Activated CD4-positive, CD25-positive, alpha-beta regulatory T cell treated with anti-CD3 and anti-CD28 coated beads, Interleukin-2, amount 50 U/mL, for 24 hours (primary cell): ENCODE measurements at regions not wholly inside any gene's neighbourhood (a gene's known extent, or its start where the extent isn't known, plus 50 kb on each side); places are given as distances from the start of the nearest gene placed in this dataset.

Source experiments
- ATAC-seq, 2 donors: fragments of 150-1000 bp; cut with Tn5 transposase; one replicate each; pipeline ENCODE4 v1.10.0; 2021; ENCODE audit warnings: mild to moderate bottlenecking in 1 of 2, moderate library complexity in 1 of 2

- ATAC-seq, result peak; percentile 56 to 70
Measured at GRCh38 chr14:105817971-105818711, 291.8 kb downstream of the TMEM121 start.

GRCh38 chr14:105818712-105819005, 292.3 kb downstream of the TMEM121 start:
- peak in 1 of 2 donors; percentile 21 for ATAC-seq

DNA sequence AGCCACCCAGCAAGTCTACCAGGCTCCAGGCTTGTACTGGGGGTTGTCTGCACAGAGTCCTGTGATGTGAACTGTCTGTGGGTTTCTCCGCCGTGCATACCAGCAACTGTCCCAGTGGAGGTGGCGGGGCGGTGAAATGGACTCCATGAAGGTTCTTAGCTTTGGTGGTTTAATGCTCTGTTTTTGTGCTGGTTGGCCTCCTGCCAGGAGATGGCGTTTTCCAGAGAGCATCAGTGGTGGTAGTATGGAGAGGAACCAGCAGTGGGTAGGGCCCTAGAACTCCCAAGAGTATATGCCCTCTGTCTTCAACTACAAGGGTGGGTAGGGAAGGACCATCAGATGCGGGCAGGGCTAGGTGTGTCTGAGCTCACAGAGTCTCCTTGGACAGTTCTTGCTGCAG, 303.8 kb downstream of the TMEM121 start:
- no peak for ATAC-seq

GRCh38 chr14:105836160-105836559, 309.8 kb downstream of the TMEM121 start:
- no peak for ATAC-seq

- ATAC-seq, result no peak
Measured at GRCh38 chr14:105836730-105837129, 310.3 kb downstream of the TMEM121 start.

DNA sequence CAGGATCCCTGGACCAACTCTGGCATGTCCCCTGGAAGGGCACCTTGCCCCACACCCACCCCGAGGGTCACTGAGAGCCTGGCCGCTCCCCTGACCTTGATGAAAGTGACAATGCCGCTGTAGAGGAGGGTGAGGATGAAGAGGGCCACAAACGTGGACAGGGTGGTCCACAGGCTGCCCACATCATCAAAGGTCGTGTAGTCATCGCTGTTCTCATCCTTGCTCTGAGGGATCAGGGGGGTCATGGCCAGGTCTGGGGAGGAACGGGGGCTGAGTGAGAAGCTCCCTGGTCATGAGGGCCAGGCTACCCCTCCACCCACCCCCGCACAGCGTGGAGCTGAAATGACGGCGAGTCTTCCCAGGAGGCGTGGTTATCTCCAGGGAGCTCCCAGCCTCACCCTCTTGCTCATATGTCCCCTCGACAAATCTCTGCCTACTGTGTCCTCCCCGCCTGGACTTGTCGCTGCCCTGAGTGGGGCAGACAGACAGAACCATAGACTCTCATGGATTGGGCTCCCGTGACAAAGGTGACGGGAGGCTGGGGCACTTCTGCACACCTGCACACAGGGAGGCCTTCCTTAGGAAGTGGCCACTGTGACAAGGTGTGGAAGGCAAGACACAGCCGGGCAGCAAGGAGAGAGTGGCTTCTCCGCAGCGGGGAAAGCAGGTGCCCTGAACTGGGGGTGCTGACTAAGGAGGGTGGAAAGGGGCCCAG, 311.1 kb downstream of the TMEM121 start:
- ATAC-seq, result no peak

DNA sequence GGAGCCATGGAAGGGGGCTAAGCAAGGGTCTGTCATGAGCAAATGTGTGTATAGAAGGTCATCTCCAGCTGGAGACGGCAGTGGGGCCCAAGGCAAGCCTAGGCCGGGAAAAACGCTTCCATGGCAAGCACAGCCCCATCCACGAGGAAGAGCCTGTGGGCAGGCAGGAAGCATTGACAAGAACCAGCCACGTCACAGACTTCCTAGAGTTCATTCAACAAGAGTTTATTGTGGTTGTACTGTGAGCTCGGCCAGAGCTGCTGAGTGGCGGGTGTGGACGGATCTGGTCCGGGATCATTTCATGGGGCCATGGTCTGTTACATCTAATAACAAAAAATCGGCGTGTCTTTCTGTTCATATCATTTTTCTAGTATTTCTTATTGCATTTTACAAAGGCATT, 311.7 kb downstream of the TMEM121 start:
- ATAC-seq, result no peak

GRCh38 chr14:105838591-105839424, 312.4 kb downstream of the TMEM121 start:
- ATAC-seq, result no peak

DNA sequence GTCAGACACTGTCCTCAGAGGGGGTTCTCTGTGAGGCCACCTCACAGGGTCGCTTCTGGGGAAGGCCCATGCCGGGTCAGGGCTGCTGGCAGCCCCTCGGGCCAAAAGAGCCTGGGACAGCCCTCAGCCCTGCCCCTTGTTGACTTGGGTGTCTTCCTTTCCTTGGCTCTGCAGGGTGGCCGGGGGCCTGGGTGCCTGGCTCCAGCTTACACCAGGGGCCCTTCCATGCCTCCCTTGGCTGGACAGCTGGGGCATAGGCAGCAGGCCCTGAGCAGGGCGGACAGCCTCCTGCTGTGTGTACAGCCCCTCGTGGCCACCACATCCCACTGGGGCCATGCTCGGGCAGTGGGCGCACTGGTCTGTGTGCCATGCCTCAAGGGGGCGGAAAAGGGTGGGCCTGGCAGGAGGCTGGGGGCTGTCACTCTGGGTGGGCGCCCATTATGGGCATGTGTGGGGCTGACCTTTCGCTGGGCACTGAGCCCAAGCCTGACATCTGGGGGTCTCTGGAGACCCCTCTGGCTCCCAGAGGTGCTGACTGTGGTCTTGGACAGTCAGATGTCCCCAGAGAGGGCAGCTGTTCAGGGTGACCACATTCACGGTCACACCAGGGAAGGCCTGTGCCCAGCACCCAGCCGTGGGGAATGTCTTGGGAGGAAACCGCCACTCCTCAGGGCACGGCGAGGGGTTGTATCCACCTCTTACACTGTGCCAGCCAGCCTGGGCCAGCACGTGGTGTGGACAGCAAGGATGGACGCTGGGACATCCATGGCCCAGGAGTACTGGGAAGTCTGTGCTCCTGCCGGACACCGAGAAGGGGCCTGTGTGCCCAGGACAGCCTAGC, 313.3 kb downstream of the TMEM121 start:
- ATAC-seq, result no peak

DNA sequence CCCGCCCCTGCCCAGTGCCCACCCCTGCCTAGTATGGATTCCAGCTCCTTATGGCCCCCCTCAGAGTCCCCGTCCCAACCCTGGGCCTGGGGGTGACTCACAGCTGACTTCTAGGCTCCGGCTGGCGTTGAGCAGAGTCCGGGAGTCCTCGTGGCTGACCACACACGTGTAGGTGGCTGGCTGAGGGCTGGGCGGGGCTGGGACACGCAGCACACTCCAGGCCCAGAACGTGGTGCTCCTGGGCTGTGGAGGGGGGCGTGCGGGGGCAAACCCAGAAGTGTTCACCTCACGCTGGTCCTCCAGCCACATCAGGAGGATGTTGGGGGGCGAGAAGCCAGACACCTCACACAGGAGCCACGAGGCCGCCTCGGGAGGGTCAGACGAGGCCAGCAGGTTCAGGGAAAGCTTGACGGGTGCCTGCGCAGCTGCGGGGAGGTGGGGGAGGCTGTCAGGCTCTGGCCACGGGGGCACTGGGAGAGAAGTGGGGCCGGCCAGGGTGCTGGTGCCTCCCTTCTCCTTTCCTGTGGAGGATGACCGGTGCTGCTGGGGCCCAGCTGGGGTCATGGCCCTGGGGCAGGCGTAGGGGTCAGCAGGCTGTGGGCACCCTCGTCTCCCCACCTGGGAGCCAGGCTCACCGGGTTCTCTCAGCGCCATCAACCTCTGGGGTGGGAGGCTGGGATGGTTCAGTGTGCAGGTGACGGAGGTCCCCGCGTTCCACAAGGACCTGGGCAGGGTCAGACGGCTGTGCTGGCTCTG, 314.1 kb downstream of the TMEM121 start:
- ATAC-seq, result no peak

DNA sequence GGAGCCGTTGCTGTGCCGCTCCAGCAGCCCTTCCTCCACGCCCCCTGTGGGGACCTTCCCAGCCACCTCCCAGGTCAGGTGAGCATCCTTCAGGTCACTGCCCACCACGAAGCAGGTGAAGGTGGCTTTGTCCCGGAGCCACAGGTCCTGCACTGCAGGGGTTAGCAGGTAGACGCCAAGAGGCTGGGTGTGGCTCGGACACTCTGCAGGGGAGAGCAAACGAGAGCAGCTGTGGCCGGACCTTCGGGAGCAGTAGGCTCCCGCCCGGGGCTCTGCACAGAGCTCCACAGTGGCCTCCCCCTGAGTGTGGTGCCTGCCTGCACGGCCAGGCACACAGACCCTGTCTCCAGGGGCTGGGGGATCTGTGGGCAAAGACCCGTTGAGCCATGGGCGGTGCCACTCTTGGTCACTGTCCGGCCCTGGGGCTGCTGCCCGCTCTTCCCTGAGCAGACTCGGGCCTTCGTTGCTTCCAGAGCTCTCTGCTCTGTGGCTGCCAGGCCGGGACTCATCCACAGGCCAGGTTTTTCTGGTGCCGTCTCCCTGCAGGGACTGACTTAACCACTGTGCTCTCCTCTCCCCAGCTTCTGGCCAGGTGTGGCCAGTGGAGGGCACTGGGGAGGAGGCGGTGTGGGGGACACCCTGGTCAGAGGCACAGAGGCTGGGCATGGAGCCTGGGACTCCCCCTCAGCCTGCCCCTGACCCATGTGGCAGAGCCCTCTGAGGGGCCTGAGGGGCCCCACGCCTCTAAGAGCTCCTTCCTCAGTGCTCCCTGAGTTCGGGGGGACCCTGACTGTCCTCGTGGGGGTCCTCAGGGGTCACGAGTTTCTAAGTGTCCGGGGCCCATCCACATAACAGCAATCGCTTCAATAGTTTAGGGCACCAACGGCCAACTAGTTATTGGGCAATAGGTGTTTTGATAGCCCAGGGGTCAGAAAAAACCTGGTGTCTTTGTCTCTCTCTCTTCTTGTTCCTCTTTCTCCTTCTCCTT, 314.9 kb downstream of the TMEM121 start:
- no peak for ATAC-seq

DNA sequence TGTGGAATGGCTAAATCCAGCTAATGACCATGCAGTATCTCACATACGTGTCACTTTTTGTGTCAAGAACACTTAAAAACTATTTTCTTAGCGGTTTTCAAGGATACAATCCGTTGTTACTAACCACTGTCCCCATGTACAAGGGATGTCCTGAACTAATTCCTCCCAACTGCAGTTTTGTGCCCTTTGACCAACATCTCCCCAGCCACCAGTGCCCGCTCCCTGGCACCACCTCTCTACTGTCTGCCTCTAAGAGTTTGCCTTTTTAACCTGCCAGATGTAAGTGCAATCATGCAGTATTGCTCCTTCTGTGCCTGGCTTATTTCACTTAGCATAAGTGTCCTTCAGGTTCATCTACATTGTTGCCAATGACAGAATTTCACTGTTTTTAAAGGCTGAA, 315.7 kb downstream of the TMEM121 start:
- ATAC-seq, result no peak

GRCh38 chr14:105843444-105844046, 317.2 kb downstream of the TMEM121 start:
- no peak for ATAC-seq

DNA sequence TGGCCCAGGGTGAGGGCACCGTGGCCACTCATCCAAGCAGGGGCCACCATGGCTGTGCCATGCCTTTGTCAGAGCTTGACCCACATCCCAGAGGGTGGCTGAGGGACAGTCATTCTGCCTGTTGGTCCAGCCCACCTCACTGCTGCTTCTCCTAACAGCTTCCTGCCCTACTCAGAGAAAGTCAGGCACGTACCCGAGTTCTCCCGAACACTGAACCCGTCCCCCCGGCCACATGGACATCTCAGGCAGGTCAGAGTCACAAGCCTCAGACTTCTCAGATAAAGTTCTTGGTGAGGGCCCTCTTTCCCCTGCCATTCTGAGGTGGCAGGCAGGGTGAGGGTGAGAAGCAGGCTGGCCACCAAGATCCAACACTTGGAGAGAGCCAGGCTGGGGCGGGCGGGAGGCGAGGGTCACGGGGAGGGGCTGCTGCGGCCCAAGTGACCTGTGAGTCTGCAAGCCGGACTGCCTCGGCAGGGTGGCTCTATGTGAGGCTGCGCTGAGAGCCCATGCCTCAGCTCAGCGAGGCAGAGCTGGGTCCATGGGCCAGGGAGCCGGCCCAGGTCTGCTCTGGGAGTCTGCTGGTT, 317.8 kb downstream of the TMEM121 start:
- no peak for ATAC-seq

GRCh38 chr14:105844810-105845724, 318.7 kb downstream of the TMEM121 start:
- ATAC-seq, result no peak

- ATAC-seq, result no peak
Measured at GRCh38 chr14:105845725-105846309, 319.4 kb downstream of the TMEM121 start.

- no peak for ATAC-seq
Measured at GRCh38 chr14:105846312-105846711, 319.9 kb downstream of the TMEM121 start.

- no peak for ATAC-seq
Measured at GRCh38 chr14:105847400-105847799, 321.0 kb downstream of the TMEM121 start.
